NT2/D1 (cell line): ENCODE measurements at regions not wholly inside any gene's neighbourhood (a gene's known extent, or its start where the extent isn't known, plus 50 kb on each side); places are given as distances from the start of the nearest gene placed in this dataset.

Experiments
- SUZ12 ChIP-seq: IDR thresholded peaks from 2 replicates; pipeline ENCODE4 v1.6.1; 2011; ENCODE audit not compliant: insufficient read length, insufficient read depth; ENCODE audit errors: extremely low read depth
- YY1 ChIP-seq: IDR thresholded peaks from 2 replicates; pipeline ENCODE4 v1.6.1; 2011; ENCODE audit not compliant: insufficient read length, insufficient read depth
- ZNF274 ChIP-seq: IDR thresholded peaks from 2 replicates; pipeline ENCODE4 v1.6.1; 2011; ENCODE audit warnings: mild to moderate bottlenecking, low read depth, low read length

- TF ChIP-seq ZNF274 (no peak), YY1 (no peak), SUZ12 (no peak)
Measured at GRCh38 chr2:217313386-217313785, 453.5 kb upstream of the TNP1 start.
